ENCODE measurements at regions not wholly inside any gene's neighbourhood (a gene's known extent, or its start where the extent isn't known, plus 50 kb on each side); places are given as distances from the start of the nearest gene placed in this dataset.
"Not testable (repeated sequence)": the region's sequence is repeated elsewhere in the genome, so short reads cannot be mapped to it uniquely, and the experiment has no call there.

DNA sequence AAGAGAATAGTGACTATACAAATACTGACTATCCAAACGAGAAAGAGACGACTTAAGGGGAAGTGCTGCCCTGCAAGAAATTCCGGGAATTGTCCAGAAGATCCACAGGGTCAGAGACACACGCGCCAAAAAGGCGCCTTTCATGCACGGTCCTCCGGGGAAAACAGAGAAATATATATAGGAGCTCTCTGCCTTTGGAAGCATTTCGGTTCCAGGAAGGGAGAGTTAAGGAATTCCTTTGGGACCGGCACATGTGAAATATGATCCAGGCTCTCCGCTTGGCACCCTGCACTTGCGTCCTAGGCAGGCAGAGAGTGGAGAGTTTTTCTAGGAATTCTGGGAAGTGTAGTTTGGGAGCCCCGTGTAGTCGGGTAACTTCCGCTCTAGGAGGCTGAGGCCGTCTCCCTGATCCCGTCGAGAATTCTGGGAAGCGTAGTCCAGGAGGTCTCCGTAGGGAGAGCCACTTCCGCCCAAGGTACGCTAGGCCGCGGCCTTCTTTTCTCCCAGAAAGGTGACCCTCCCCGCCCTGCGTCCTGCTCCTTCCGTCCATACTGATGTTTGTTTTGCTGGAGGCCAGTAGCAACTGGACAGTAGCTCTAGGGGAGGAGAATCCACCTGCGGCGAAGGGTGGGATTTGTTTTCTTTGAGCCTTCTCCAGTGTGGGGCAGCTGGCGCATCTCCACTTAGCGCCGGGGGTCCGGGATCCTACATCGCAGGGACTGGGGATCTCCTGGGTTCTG is 69.4 kb upstream of the GPR39 start:
- ATAC-seq (ENCODE audit: low read depth in 2 of 2); H3K36me3 Mint-ChIP-seq; H3K36me3 ChIP-seq (ENCODE audit: control insufficient read depth, insufficient read depth, low read length); H3K4me3 ChIP-seq (ENCODE audit: low read depth, low read length); H3K4me1 Mint-ChIP-seq; H3K4me3 Mint-ChIP-seq; H3K9me3 Mint-ChIP-seq; H3K27me3 ChIP-seq (ENCODE audit: control insufficient read depth, insufficient read depth, low read length); H3K27ac ChIP-seq (ENCODE audit: insufficient read depth, low read length, poor library complexity, severe bottlenecking); H3K4me1 ChIP-seq (ENCODE audit: control insufficient read depth, insufficient read depth, low read length, poor library complexity, severe bottlenecking); DNase-seq; H3K9me3 ChIP-seq (ENCODE audit: control insufficient read depth in 2 of 2, low read length in 2 of 2): not testable (repeated sequence)
- H3K27ac Mint-ChIP-seq = peak overlapping the region in 1 of 3 donors; percentile 76
- peaks cover 13% of the 10 kb centered on the region for H3K27me3 Mint-ChIP-seq

DNA sequence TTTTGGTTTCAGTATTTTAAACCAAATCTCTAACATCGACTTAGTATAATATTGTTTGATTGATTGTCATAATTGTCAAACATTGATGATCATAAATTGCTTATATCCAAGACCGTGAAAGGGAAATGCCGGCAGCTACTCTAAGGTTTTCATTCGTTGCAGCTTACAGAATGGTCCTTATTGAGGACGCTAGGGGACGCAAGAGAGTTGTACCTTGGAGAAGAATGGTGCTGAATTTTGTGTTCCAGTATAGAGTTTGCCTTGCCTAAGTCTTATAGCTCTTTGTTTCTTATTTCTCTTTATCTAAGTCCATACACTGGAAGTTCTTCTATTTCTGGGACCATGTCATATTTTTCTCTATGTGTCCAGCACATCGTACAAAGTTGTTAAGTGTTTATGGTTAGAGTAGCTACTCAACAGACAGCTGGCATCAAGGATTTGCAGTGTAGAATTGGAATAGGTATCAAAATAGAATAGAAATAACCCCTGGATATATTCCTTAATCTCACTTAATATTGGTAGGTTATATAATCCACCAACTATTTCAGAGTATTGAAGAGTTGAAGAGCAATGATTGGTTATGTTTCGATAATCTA is 67.4 kb upstream of the GPR39 start:
- H3K27me3 Mint-ChIP-seq = peaks cover 19% of the 10 kb centered on the region
- H3K4me1 Mint-ChIP-seq; H3K27ac ChIP-seq (ENCODE audit: insufficient read depth, low read length, poor library complexity, severe bottlenecking); H3K27ac Mint-ChIP-seq; H3K4me3 ChIP-seq (ENCODE audit: low read depth, low read length); H3K4me3 Mint-ChIP-seq; DNase-seq; H3K9me3 ChIP-seq (ENCODE audit: control insufficient read depth in 2 of 2, low read length in 2 of 2); H3K36me3 Mint-ChIP-seq; H3K4me1 ChIP-seq (ENCODE audit: control insufficient read depth, insufficient read depth, low read length, poor library complexity, severe bottlenecking); H3K27me3 ChIP-seq (ENCODE audit: control insufficient read depth, insufficient read depth, low read length); H3K36me3 ChIP-seq (ENCODE audit: control insufficient read depth, insufficient read depth, low read length); H3K9me3 Mint-ChIP-seq; ATAC-seq (ENCODE audit: low read depth in 2 of 2): not testable (repeated sequence)

- not testable (repeated sequence) for H3K27me3 ChIP-seq (ENCODE audit: control insufficient read depth, insufficient read depth, low read length); H3K4me1 Mint-ChIP-seq; H3K9me3 ChIP-seq (ENCODE audit: control insufficient read depth in 2 of 2, low read length in 2 of 2); H3K9me3 Mint-ChIP-seq; H3K4me3 Mint-ChIP-seq; DNase-seq; H3K36me3 Mint-ChIP-seq; H3K4me1 ChIP-seq (ENCODE audit: control insufficient read depth, insufficient read depth, low read length, poor library complexity, severe bottlenecking); H3K36me3 ChIP-seq (ENCODE audit: control insufficient read depth, insufficient read depth, low read length); ATAC-seq (ENCODE audit: low read depth in 2 of 2); H3K4me3 ChIP-seq (ENCODE audit: low read depth, low read length); H3K27ac ChIP-seq (ENCODE audit: insufficient read depth, low read length, poor library complexity, severe bottlenecking); H3K27ac Mint-ChIP-seq
- H3K27me3 Mint-ChIP-seq = peaks cover 19% of the 10 kb centered on the region
These were observed 64.9 kb upstream of the GPR39 start for GRCh38 chr2:132351668-132352067.

GRCh38 chr2:132352481-132353001 is 64.1 kb upstream of the GPR39 start:
- not testable (repeated sequence) for DNase-seq; H3K9me3 Mint-ChIP-seq; H3K4me3 Mint-ChIP-seq; H3K4me1 Mint-ChIP-seq; ATAC-seq (ENCODE audit: low read depth in 2 of 2); H3K36me3 ChIP-seq (ENCODE audit: control insufficient read depth, insufficient read depth, low read length); H3K27ac ChIP-seq (ENCODE audit: insufficient read depth, low read length, poor library complexity, severe bottlenecking); H3K27me3 ChIP-seq (ENCODE audit: control insufficient read depth, insufficient read depth, low read length); H3K4me3 ChIP-seq (ENCODE audit: low read depth, low read length); H3K27ac Mint-ChIP-seq; H3K4me1 ChIP-seq (ENCODE audit: control insufficient read depth, insufficient read depth, low read length, poor library complexity, severe bottlenecking); H3K9me3 ChIP-seq (ENCODE audit: control insufficient read depth in 2 of 2, low read length in 2 of 2); H3K36me3 Mint-ChIP-seq
- peaks cover 19% of the 10 kb centered on the region for H3K27me3 Mint-ChIP-seq

DNA sequence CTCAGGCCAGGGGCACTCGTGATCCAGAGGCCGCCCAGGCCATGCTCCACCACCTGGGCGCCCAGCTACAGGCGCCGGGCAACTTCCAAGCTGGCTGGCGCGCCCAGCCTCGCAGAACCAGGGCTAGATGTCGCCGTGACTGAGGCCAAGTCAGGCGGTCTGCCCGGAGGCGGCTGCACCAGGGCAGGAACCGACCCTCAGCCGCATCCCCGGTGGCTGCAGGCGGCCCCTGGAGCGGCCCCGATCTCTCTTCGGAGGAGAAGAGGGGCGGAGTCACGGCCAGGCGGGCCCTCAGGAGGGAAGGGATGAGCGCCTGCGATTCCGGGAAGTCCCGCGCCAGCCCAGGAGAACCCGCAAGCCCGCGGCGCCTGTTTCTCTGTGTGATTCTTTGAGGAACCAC is 63.2 kb upstream of the GPR39 start:
- not testable (repeated sequence) for H3K36me3 ChIP-seq (ENCODE audit: control insufficient read depth, insufficient read depth, low read length); H3K9me3 Mint-ChIP-seq; H3K27ac ChIP-seq (ENCODE audit: insufficient read depth, low read length, poor library complexity, severe bottlenecking); H3K4me1 ChIP-seq (ENCODE audit: control insufficient read depth, insufficient read depth, low read length, poor library complexity, severe bottlenecking); H3K36me3 Mint-ChIP-seq; H3K27ac Mint-ChIP-seq; H3K4me1 Mint-ChIP-seq; H3K4me3 Mint-ChIP-seq; DNase-seq; H3K27me3 ChIP-seq (ENCODE audit: control insufficient read depth, insufficient read depth, low read length); ATAC-seq (ENCODE audit: low read depth in 2 of 2); H3K9me3 ChIP-seq (ENCODE audit: control insufficient read depth in 2 of 2, low read length in 2 of 2); H3K4me3 ChIP-seq (ENCODE audit: low read depth, low read length)
- H3K27me3 Mint-ChIP-seq = peaks cover 19% of the 10 kb centered on the region

DNA sequence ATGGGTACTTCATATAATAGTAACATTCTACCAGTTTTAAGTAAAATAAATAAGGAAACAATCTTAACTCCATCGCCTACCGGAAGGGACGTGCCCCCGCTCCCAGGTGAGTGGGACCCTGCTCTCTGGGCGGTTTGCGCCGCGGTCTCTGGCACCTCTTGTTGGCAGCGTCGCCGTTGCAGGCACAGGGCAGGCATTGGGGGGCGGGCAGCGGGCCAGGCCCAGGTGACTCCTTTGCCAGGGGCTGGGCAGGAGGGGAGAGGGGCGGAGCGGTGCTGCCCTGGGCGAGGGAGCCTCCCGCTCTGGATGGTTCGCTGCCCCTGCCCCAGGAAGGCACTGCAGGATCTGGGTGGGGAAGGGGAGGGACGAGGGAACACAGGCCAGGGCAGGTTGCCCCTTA is 55.6 kb upstream of the GPR39 start:
- not testable (repeated sequence) for H3K36me3 Mint-ChIP-seq; ATAC-seq (ENCODE audit: low read depth in 2 of 2); H3K4me1 ChIP-seq (ENCODE audit: control insufficient read depth, insufficient read depth, low read length, poor library complexity, severe bottlenecking); H3K27ac ChIP-seq (ENCODE audit: insufficient read depth, low read length, poor library complexity, severe bottlenecking); DNase-seq; H3K4me1 Mint-ChIP-seq; H3K4me3 ChIP-seq (ENCODE audit: low read depth, low read length); H3K27ac Mint-ChIP-seq; H3K9me3 ChIP-seq (ENCODE audit: control insufficient read depth in 2 of 2, low read length in 2 of 2); H3K27me3 ChIP-seq (ENCODE audit: control insufficient read depth, insufficient read depth, low read length); H3K27me3 Mint-ChIP-seq; H3K4me3 Mint-ChIP-seq; H3K36me3 ChIP-seq (ENCODE audit: control insufficient read depth, insufficient read depth, low read length)
- H3K9me3 Mint-ChIP-seq = peaks cover 0 to 17% (median 7%) of the 10 kb centered on the region in 7 donors

DNA sequence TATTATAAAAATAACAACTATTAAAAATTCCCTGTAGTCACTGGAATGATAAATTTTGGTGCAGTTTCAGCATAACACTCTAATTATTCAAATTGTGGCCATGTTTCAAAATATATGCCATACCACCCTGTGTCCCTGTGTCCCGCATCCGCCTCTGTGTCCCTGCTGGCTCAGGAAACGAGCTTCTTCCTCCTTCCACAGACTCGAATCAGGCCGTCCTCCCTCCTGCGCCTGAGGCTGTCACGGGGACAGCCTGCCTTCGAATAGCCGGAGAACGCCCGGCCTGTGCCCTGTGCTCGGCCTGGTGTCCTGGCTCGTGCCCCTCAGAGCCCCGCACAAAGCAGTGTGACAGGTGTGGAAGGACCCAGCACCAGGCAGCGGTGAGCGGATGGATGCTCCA is 55.1 kb upstream of the GPR39 start:
- H3K4me3 ChIP-seq (ENCODE audit: low read depth, low read length); H3K27ac Mint-ChIP-seq; H3K9me3 ChIP-seq (ENCODE audit: control insufficient read depth in 2 of 2, low read length in 2 of 2); DNase-seq; H3K27me3 ChIP-seq (ENCODE audit: control insufficient read depth, insufficient read depth, low read length); ATAC-seq (ENCODE audit: low read depth in 2 of 2); H3K36me3 Mint-ChIP-seq; H3K27me3 Mint-ChIP-seq; H3K4me1 ChIP-seq (ENCODE audit: control insufficient read depth, insufficient read depth, low read length, poor library complexity, severe bottlenecking); H3K4me1 Mint-ChIP-seq; H3K36me3 ChIP-seq (ENCODE audit: control insufficient read depth, insufficient read depth, low read length); H3K27ac ChIP-seq (ENCODE audit: insufficient read depth, low read length, poor library complexity, severe bottlenecking); H3K4me3 Mint-ChIP-seq: not testable (repeated sequence)
- H3K9me3 Mint-ChIP-seq = peaks cover 0 to 20% (median 7%) of the 10 kb centered on the region in 7 donors

GRCh38 chr2:132363352-132363751 is 53.3 kb upstream of the GPR39 start:
- not testable (repeated sequence) for H3K27me3 Mint-ChIP-seq; H3K27ac ChIP-seq (ENCODE audit: insufficient read depth, low read length, poor library complexity, severe bottlenecking); H3K9me3 ChIP-seq (ENCODE audit: control insufficient read depth in 2 of 2, low read length in 2 of 2); ATAC-seq (ENCODE audit: low read depth in 2 of 2); H3K36me3 Mint-ChIP-seq; H3K27me3 ChIP-seq (ENCODE audit: control insufficient read depth, insufficient read depth, low read length); H3K4me3 ChIP-seq (ENCODE audit: low read depth, low read length); DNase-seq; H3K4me1 ChIP-seq (ENCODE audit: control insufficient read depth, insufficient read depth, low read length, poor library complexity, severe bottlenecking); H3K4me1 Mint-ChIP-seq; H3K27ac Mint-ChIP-seq; H3K4me3 Mint-ChIP-seq; H3K36me3 ChIP-seq (ENCODE audit: control insufficient read depth, insufficient read depth, low read length)
- H3K9me3 Mint-ChIP-seq = peaks cover 0 to 20% (median 7%) of the 10 kb centered on the region in 7 donors
